Bronchial epithelial cell (primary cell): ENCODE measurements at regions not wholly inside any gene's neighbourhood (a gene's known extent, or its start where the extent isn't known, plus 50 kb on each side); places are given as distances from the start of the nearest gene placed in this dataset.

Experiments
- DNase-seq: peaks from one replicate; pipeline ENCODE4 v3.0.0-alpha.2; 2010; ENCODE audit warnings: low read depth
- FAIRE-seq: peaks from 2 replicates; lab custom pipeline; 2011; peaks lifted over from hg19 to GRCh38; lab: Jason Lieb, UNC
- H3K27me3 ChIP-seq: 2 replicates; pipeline ENCODE4 v1.5.1; 2011; ENCODE audit warnings: low read length; ENCODE audit not compliant: control insufficient read depth, insufficient read depth
- H3K36me3 ChIP-seq: 2 replicates; pipeline ENCODE4 v1.5.1; 2011; ENCODE audit warnings: low read length; ENCODE audit not compliant: control insufficient read depth, insufficient read depth
- H3K4me3 ChIP-seq: 2 replicates; pipeline ENCODE4 v1.5.1; 2011; ENCODE audit warnings: mild to moderate bottlenecking, low read depth, low read length, control low read depth
- CTCF ChIP-seq: IDR thresholded peaks from 2 replicates; pipeline ENCODE4 v1.5.1; 2011; ENCODE audit warnings: mild to moderate bottlenecking, moderate library complexity, low read length, control low read depth, inconsistent platforms; ENCODE audit not compliant: insufficient read depth, severe bottlenecking

- FAIRE-seq (no peak), DNase-seq (no peak)
- no peaks in the 10 kb centered on the region for H3K36me3 ChIP-seq
- H3K27me3 ChIP-seq: no peaks in the 10 kb centered on the region
- H3K4me3 ChIP-seq: no peak overlapping the region
- no peak for TF ChIP-seq CTCF
Observed at GRCh38 chr3:6281662-6282061, 579.3 kb upstream of the GRM7 start.

DNA sequence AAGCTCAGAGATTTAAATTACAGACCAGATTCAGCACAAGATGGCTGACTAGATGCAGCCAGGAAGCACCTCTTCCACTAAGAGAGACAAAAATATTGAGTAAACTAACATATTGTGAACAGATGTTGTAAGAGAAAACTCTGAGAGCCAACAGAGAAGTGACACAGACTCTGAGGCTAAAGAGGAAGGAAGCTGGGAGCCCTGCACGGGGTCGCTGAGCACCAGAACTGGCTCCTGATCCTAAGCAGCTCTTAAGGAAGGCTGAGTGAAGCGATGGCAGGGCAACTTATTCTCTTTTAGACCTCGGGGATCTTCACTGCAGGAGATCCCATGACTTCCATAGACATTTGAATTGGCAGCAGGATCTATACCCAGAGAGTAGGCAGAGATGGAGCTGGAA lies 578.0 kb upstream of the GRM7 start:
- no peak overlapping the region for H3K4me3 ChIP-seq
- TF ChIP-seq CTCF: no peak
- no peak for FAIRE-seq

DNA sequence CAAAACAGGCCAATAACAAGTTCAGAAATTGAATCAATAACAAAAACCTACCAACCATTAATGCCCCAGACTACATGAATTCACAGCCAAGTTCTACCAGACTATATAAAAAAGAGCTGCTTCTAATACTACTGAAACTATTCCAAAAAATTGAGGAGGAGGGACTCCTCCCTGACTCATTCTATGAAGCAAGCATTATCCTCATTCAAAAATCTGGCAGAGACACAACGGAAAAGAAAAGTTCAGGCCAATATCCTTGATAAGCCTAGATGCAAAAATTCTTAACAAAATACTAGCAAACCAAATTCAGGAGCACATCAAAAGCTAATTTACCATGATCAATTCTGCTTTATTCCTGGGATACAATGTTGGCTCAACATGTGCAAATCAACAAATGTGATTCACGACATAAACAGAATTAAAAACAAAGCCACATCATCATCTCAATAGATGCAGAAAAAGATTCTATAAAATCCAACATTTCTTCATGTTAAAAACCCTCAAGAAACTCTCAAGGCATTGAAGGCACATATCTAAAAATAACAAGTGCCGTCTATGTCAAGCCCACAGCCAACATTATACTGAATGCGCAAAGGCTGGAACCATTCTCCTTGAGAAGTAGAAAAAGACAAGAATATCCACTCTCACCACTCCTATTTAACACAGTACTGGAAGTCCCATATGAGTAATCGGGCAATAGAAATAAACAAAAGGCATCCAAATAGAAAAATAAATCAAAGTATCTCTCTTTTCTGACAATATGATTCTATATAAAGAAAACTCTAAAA lies 573.6 kb upstream of the GRM7 start:
- DNase-seq: no peak

More for the DNA sequence above, 578.0 kb upstream of the GRM7 start:
- DNase-seq: no peak
- Histone ChIP-seq H3K36me3 (no peaks in the 10 kb centered on the region), H3K27me3 (no peaks in the 10 kb centered on the region)

GRCh38 chr3:6301626-6302025 lies 559.3 kb upstream of the GRM7 start:
- no peak for TF ChIP-seq CTCF
- Histone ChIP-seq H3K36me3 (no peaks in the 10 kb centered on the region), H3K4me3 (no peak overlapping the region), H3K27me3 (no peaks in the 10 kb centered on the region)
- FAIRE-seq (no peak), DNase-seq (no peak)

More for the DNA sequence above, 573.6 kb upstream of the GRM7 start:
- no peak overlapping the region for H3K4me3 ChIP-seq
- no peaks in the 10 kb centered on the region for H3K27me3 ChIP-seq
- no peaks in the 10 kb centered on the region for H3K36me3 ChIP-seq
- TF ChIP-seq CTCF: no peak
- FAIRE-seq: no peak

DNA sequence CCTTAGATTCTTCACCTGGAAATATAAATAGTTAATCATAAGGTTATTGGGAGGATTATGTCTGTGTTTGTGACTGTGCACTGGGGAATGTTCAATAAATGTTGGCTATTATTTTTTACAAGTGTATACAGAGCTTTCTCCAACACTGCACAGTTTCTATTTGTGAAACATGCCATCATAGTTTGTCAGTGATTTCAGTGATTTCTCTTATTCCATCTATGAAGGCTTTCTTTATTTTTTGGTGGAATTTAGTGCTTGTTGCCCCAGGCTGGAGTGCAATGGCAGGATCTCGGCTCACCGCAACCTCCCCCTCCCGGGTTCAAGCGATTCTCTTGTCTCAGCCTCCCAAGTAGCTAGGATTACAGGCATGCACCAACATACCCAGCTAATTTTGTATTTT lies 545.0 kb upstream of the GRM7 start:
- FAIRE-seq (no peak), DNase-seq (no peak)
- no peak for TF ChIP-seq CTCF
- H3K36me3 ChIP-seq: no peaks in the 10 kb centered on the region
- H3K4me3 ChIP-seq: no peak overlapping the region
- no peaks in the 10 kb centered on the region for H3K27me3 ChIP-seq

DNA sequence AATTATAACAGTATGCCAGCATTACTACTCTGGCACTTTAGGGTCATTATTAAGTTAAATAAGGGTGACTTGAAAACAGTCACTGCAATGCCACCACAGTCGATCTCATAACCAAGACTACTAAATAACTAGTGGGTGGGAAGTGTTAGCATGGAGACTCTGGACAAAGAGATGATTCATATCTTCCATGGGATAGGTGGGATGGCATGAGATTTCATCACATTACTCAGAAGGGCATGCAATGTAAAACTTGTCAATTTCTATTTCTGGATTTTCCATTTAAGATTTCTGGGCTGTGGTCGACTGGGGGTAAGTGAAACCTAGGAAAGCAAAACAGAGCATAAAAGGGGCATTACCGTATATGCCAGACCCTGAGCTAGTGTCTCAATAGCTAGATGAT lies 538.9 kb upstream of the GRM7 start:
- no peaks in the 10 kb centered on the region for H3K27me3 ChIP-seq
- no peaks in the 10 kb centered on the region for H3K36me3 ChIP-seq
- DNase-seq: no peak
- no peak overlapping the region for H3K4me3 ChIP-seq
- no peak for FAIRE-seq
- no peak for TF ChIP-seq CTCF
